Astrocyte of the cerebellum (primary cell): ENCODE measurements at regions not wholly inside any gene's neighbourhood (a gene's known extent, or its start where the extent isn't known, plus 50 kb on each side); places are given as distances from the start of the nearest gene placed in this dataset.
"Not testable (repeated sequence)": the region's sequence is repeated elsewhere in the genome, so short reads cannot be mapped to it uniquely, and the experiment has no call there.

Experiments
- DNase-seq: peaks from one replicate; pipeline ENCODE4 v3.0.0-alpha.2; 2011; ENCODE audit warnings: low read depth
- H3K4me3 ChIP-seq: 2 replicates; pipeline ENCODE4 v1.5.1; 2011; ENCODE audit warnings: mild to moderate bottlenecking, low read depth, low read length, moderate library complexity
- CTCF ChIP-seq: IDR thresholded peaks from 2 replicates; pipeline ENCODE4 v1.5.1; 2012; ENCODE audit warnings: low read length, low read depth, moderate library complexity, mild to moderate bottlenecking; ENCODE audit errors: missing control alignments
- in situ Hi-C: cut with HindIII; loops from 2 replicates; pipeline ENCODE4 v1.10.0; 2017; ENCODE audit warnings: low sequenced_read_pairs

GRCh38 chr2:123791207-123791606, 233.9 kb upstream of the CNTNAP5 start:
- no peak for TF ChIP-seq CTCF
- in situ Hi-C loops = no loop called here
- DNase-seq = no peak
- H3K4me3 ChIP-seq = no peak overlapping the region

- no peak overlapping the region for H3K4me3 ChIP-seq
- no peak for DNase-seq
- TF ChIP-seq CTCF = no peak
- in situ Hi-C loops = no loop called here
These were observed 233.4 kb upstream of the CNTNAP5 start for GRCh38 chr2:123791684-123792083.

- H3K4me3 ChIP-seq, in situ Hi-C loops, DNase-seq: not testable (repeated sequence)
These were observed 221.0 kb upstream of the CNTNAP5 start for GRCh38 chr2:123804126-123804525.

- not testable (repeated sequence) for DNase-seq
- in situ Hi-C loops = loop anchor here (5.0 kb wide), 1 partner anchor 37 kb away; no protein-coding TSS in a partner anchor
These were observed 219.3 kb upstream of the CNTNAP5 start for GRCh38 chr2:123805746-123806145.

GRCh38 chr2:123808243-123808642, 216.8 kb upstream of the CNTNAP5 start:
- in situ Hi-C loops = loop anchor here (5.0 kb wide), 1 partner anchor 34 kb away; no protein-coding TSS in a partner anchor
- no peak for TF ChIP-seq CTCF
- H3K4me3 ChIP-seq = no peak overlapping the region
- DNase-seq = no peak

More at GRCh38 chr2:123805746-123806145, 219.3 kb upstream of the CNTNAP5 start:
- not testable (repeated sequence) for H3K4me3 ChIP-seq

- H3K4me3 ChIP-seq = no peak overlapping the region
- no peak for TF ChIP-seq CTCF
- DNase-seq = no peak
- in situ Hi-C loops = no loop called here
These were observed 213.2 kb upstream of the CNTNAP5 start for GRCh38 chr2:123811846-123812245.

- in situ Hi-C loops = no loop called here
- TF ChIP-seq CTCF = no peak
- H3K4me3 ChIP-seq = no peak overlapping the region
- no peak for DNase-seq
These were observed 208.9 kb upstream of the CNTNAP5 start for GRCh38 chr2:123816203-123816602.

- no peak overlapping the region for H3K4me3 ChIP-seq
- no peak for DNase-seq
- no peak for TF ChIP-seq CTCF
- in situ Hi-C loops = no loop called here
These were observed 208.2 kb upstream of the CNTNAP5 start for GRCh38 chr2:123816928-123817327.
